HG03354 (cell line): ENCODE measurements at regions not wholly inside any gene's neighbourhood (a gene's known extent, or its start where the extent isn't known, plus 50 kb on each side); places are given as distances from the start of the nearest gene placed in this dataset.

ENCODE experiments used
- ATAC-seq: cut with Tn5 transposase; IDR thresholded peaks from one replicate; pipeline ENCODE4 v1.9.1; 2021; ENCODE audit warnings: mild to moderate bottlenecking; ENCODE audit not compliant: unreplicated experiment, poor library complexity, severe bottlenecking

- peak; percentile 83 for ATAC-seq
Observed at GRCh38 chr11:113587308-113587739, 112.1 kb upstream of the DRD2 start.

DNA sequence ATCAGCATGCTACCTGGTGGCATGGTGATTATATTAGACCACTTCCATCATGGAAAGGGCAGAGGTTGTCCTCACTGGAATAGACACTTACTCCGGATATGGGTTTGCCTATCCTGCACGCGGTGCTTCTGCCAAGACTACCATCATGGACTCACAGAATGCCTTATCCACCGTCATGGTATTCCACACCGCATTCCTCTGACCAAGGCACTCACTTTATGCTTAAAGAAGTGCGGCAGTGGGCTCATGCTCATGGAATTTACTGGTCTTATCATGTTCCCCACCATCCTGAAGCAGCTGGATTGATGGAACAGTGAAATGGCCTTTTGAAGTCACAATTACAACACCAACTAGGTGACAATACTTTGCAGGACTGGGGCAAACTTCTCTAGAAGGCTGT lies 109.2 kb upstream of the DRD2 start:
- ATAC-seq = no peak

DNA sequence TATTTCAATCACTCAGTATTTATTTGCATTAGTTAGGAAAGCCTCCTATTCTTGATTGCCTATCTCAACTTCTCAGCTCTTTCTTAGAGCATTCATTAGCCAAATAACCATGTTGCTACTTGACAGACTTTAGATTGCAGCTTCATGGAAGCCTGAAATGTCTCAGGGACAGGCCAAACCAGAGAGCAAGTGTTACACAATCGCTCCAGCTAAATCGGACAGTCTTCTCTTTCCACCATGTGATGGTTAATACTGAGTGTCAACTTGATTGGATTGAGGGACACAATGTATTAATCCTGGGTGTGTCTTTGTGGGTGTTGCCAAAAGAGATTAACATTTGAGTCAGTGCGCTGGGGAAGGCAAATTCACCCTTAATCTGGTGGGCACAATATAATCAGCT lies 106.5 kb upstream of the DRD2 start:
- ATAC-seq = no peak

- ATAC-seq = no peak
Observed at GRCh38 chr11:113579292-113579940, 104.2 kb upstream of the DRD2 start.

DNA sequence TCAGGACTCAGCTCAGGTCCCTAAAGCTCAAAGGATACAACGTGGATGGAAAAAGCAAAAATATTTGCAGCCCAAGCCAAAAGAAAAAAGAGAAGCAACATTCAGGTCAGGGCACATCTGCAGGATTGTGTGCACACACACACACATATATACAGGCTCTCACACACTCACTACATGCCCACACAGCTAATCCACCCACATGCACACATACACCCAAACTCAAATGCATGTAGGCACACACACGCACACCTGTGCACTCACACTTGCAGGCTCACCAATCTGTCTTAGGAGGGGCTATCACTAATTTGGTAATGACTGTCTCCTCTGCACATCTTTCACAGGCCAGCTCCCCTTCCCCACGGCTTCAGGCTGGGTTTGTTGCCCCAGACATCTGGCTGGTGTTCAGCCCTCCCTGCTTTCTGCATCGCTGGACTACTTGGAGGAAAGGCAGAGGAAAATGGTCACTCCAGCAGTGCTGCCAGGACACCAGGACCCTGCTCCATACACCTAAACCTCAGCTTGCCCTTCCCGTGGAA lies 103.6 kb upstream of the DRD2 start:
- no peak for ATAC-seq

- ATAC-seq = no peak
Observed at GRCh38 chr11:113578033-113578380, 102.8 kb upstream of the DRD2 start.

- ATAC-seq = no peak
Observed at GRCh38 chr11:113577356-113578032, 102.3 kb upstream of the DRD2 start.

DNA sequence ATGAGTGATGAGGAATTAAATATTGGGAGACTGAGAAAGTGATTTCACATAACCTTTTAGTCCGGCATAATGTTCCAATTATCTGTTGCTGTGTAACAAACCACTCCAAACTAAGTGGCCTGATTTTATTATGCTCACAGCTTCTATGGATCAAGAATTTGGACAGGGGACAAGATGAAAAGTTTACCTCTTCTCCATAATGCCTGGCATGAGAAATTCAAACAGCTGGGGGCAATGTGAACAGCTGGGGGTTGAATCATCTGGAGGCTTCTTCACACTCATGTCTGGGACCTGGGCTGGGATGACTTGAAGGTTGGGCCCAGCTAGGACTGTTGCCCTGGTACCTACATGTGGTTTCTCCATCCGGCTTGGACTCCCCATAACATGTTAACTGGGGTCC lies 99.4 kb upstream of the DRD2 start:
- ATAC-seq = no peak

GRCh38 chr11:113574171-113574570 lies 99.0 kb upstream of the DRD2 start:
- ATAC-seq = no peak

- ATAC-seq = no peak
Observed at GRCh38 chr11:113572136-113572735, 97.0 kb upstream of the DRD2 start.

- no peak for ATAC-seq
Observed at GRCh38 chr11:113571531-113571930, 96.3 kb upstream of the DRD2 start.

DNA sequence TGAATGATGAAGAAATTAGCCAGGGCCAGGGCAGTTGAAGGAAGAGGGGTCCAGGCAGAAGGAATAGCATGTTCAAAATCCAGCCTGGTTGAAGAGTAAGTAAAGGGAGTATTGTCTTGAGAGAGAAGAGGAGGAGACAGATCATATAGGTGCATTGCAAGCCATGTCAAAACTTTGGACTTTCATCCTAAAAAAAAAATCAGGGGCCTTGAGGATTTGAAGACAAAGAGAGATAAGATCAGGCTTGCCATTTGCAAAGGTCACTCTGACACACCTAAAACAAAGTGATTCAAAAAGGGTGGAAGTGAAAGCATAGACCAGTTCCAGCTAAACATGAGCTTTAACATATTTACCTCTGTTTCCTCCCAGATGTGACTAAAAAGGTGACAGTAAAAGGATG lies 95.7 kb upstream of the DRD2 start:
- ATAC-seq = no peak

- no peak for ATAC-seq
Observed at GRCh38 chr11:113569391-113569790, 94.2 kb upstream of the DRD2 start.

GRCh38 chr11:113568566-113568965 lies 93.4 kb upstream of the DRD2 start:
- no peak for ATAC-seq

GRCh38 chr11:113567867-113568544 lies 92.8 kb upstream of the DRD2 start:
- no peak for ATAC-seq

GRCh38 chr11:113567097-113567496 lies 91.9 kb upstream of the DRD2 start:
- ATAC-seq = no peak

GRCh38 chr11:113564527-113565130 lies 89.4 kb upstream of the DRD2 start:
- no peak for ATAC-seq

DNA sequence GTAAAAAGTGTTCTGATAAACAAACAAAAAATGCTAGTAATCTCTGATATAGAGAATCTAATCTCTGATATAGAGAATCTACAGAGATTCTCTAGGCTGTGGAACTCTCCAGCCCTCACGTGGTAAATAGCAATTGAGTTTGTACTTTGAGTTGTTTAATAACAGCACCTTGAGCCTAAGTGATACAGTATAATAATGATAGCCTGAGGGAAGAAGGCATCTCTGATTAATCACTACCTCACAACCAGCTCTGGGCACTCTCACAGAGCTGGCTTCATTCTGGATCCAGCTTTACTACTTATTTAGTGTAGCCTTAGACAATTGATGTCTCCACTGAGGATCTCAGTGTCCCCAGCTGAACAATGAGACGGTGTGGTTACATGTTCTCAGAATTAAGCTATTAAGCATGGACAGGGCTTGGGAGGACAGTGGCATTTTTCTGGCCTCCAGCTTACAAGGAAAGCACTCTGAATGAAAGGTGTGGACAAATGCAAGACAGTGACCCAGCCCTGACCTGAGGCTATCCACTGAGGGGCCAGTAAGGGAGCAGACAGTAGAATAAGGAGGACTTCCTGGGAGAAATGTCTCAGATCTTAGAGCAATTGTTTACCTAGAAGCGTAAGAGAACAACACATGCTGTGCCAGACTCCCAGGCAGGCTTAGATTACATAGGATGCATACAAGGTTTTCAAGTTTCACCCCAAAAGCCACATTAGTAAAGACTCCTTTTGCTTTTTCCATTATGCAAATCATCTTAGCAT lies 88.7 kb upstream of the DRD2 start:
- ATAC-seq = no peak

- no peak for ATAC-seq
Observed at GRCh38 chr11:113562981-113563461, 87.8 kb upstream of the DRD2 start.
